GM13976 (cell line): ENCODE measurements at regions not wholly inside any gene's neighbourhood (a gene's known extent, or its start where the extent isn't known, plus 50 kb on each side); places are given as distances from the start of the nearest gene placed in this dataset.

Source experiments
- DNase-seq: peaks from one replicate; pipeline ENCODE4 v3.0.0; 2012; ENCODE audit warnings: low spot score
- CTCF ChIP-seq: IDR thresholded peaks from 2 replicates; pipeline ENCODE4 v1.5.1; 2012; ENCODE audit warnings: borderline replicate concordance, mild to moderate bottlenecking; ENCODE audit not compliant: insufficient read depth; ENCODE audit errors: extremely low read depth, missing control alignments, control extremely low read depth
- in situ Hi-C: fragments of 300-500 bp; cut with MboI; formaldehyde crosslinking; loops from one replicate; pipeline ENCODE4 v1.12.0; 2022; ENCODE audit warnings: low sequenced_read_pairs, mixed read lengths, inconsistent platforms; ENCODE audit not compliant: unreplicated experiment

- no peak for DNase-seq
- in situ Hi-C loops, result no loop called here
- TF ChIP-seq CTCF, result no peak
Observed at GRCh38 chr2:193693758-193694157, 1499.0 kb upstream of the TMEFF2 start.

GRCh38 chr2:193690572-193690971 is 1495.8 kb upstream of the TMEFF2 start:
- DNase-seq, result no peak
- no peak for TF ChIP-seq CTCF
- in situ Hi-C loops, result no loop called here

GRCh38 chr2:193687195-193687594 is 1492.5 kb upstream of the TMEFF2 start:
- DNase-seq, result no peak
- in situ Hi-C loops, result no loop called here
- no peak for TF ChIP-seq CTCF

- in situ Hi-C loops, result no loop called here
- TF ChIP-seq CTCF, result no peak
- no peak for DNase-seq
Observed at GRCh38 chr2:193679847-193680246, 1485.1 kb upstream of the TMEFF2 start.

- TF ChIP-seq CTCF, result no peak
- in situ Hi-C loops, result no loop called here
Observed at GRCh38 chr2:193670478-193670877, 1475.7 kb upstream of the TMEFF2 start.

GRCh38 chr2:193668557-193669323 is 1474.0 kb upstream of the TMEFF2 start:
- DNase-seq, result no peak
- no peak for TF ChIP-seq CTCF
- in situ Hi-C loops, result no loop called here

More at GRCh38 chr2:193670478-193670877, 1475.7 kb upstream of the TMEFF2 start:
- DNase-seq, result no peak
